ENCODE measurements at regions not wholly inside any gene's neighbourhood (a gene's known extent, or its start where the extent isn't known, plus 50 kb on each side); places are given as distances from the start of the nearest gene placed in this dataset.

- Histone ChIP-seq H3K4me3 (ENCODE audit: low read depth, low read length) (no peak overlapping the region), H3K27me3 (replicated peaks) (no peaks in the 10 kb centered on the region), H3K36me3 (replicated peaks) (no peaks in the 10 kb centered on the region), H3K27ac (no peak overlapping the region)
- no peak for DNase-seq
- no peak for TF ChIP-seq CTCF (IDR thresholded peaks at IDR 0.05; ENCODE audit: low read depth, low read length, missing control alignments)
- in situ Hi-C loops (cut with HindIII; ENCODE audit: low pct_ligation_motif_present, low sequenced_read_pairs), result no loop called here
These were observed 438.8 kb upstream of the TGFBR2 start for GRCh38 chr3:30167541-30168011.

GRCh38 chr3:30169487-30169886 lies 436.9 kb upstream of the TGFBR2 start:
- in situ Hi-C loops (cut with HindIII; ENCODE audit: low pct_ligation_motif_present, low sequenced_read_pairs), result no loop called here
- Histone ChIP-seq H3K36me3 (replicated peaks) (no peaks in the 10 kb centered on the region), H3K27ac (no peak overlapping the region), H3K27me3 (replicated peaks) (no peaks in the 10 kb centered on the region), H3K4me3 (ENCODE audit: low read depth, low read length) (no peak overlapping the region)
- no peak for DNase-seq
- no peak for TF ChIP-seq CTCF (IDR thresholded peaks at IDR 0.05; ENCODE audit: low read depth, low read length, missing control alignments)

GRCh38 chr3:30170681-30171438 lies 435.5 kb upstream of the TGFBR2 start:
- TF ChIP-seq CTCF (IDR thresholded peaks at IDR 0.05; ENCODE audit: low read depth, low read length, missing control alignments), result no peak

GRCh38 chr3:30174357-30174756 lies 432.0 kb upstream of the TGFBR2 start:
- no peak for DNase-seq
- no peaks in the 10 kb centered on the region for H3K27me3 ChIP-seq (replicated peaks)
- H3K36me3 ChIP-seq (replicated peaks), result no peaks in the 10 kb centered on the region
- H3K4me3 ChIP-seq (ENCODE audit: low read depth, low read length), result no peak overlapping the region
- no peak overlapping the region for H3K27ac ChIP-seq
- in situ Hi-C loops (cut with HindIII; ENCODE audit: low pct_ligation_motif_present, low sequenced_read_pairs), result no loop called here
- TF ChIP-seq CTCF (IDR thresholded peaks at IDR 0.05; ENCODE audit: low read depth, low read length, missing control alignments), result no peak

More at GRCh38 chr3:30170681-30171438, 435.5 kb upstream of the TGFBR2 start:
- no peak for DNase-seq
- Histone ChIP-seq H3K27ac (no peak overlapping the region), H3K27me3 (replicated peaks) (no peaks in the 10 kb centered on the region), H3K36me3 (replicated peaks) (no peaks in the 10 kb centered on the region), H3K4me3 (ENCODE audit: low read depth, low read length) (no peak overlapping the region)
- in situ Hi-C loops (cut with HindIII; ENCODE audit: low pct_ligation_motif_present, low sequenced_read_pairs), result no loop called here

GRCh38 chr3:30180310-30181177 lies 425.9 kb upstream of the TGFBR2 start:
- no peak for DNase-seq
- in situ Hi-C loops (cut with HindIII; ENCODE audit: low pct_ligation_motif_present, low sequenced_read_pairs), result no loop called here
- no peak overlapping the region for H3K27ac ChIP-seq
- H3K4me3 ChIP-seq (ENCODE audit: low read depth, low read length), result no peak overlapping the region
- no peaks in the 10 kb centered on the region for H3K36me3 ChIP-seq (replicated peaks)
- no peak for TF ChIP-seq CTCF (IDR thresholded peaks at IDR 0.05; ENCODE audit: low read depth, low read length, missing control alignments)
- no peaks in the 10 kb centered on the region for H3K27me3 ChIP-seq (replicated peaks)
